HFFc6 (cell line): ENCODE measurements at regions not wholly inside any gene's neighbourhood (a gene's known extent, or its start where the extent isn't known, plus 50 kb on each side); places are given as distances from the start of the nearest gene placed in this dataset.

ENCODE experiments used
- DNase-seq: peaks from one replicate; pipeline ENCODE4 v3.0.0-alpha.2; 2018
- H3K27ac Mint-ChIP-seq: 2 replicates; pipeline ENCODE4 v1.8.0; 2020; ENCODE audit warnings: mild to moderate bottlenecking, mixed read lengths
- H3K27me3 Mint-ChIP-seq: 2 replicates; pipeline ENCODE4 v1.8.0; 2021; ENCODE audit warnings: mild to moderate bottlenecking, moderate library complexity, mixed read lengths; ENCODE audit not compliant: insufficient read depth
- H3K36me3 Mint-ChIP-seq: 2 replicates; pipeline ENCODE4 v1.8.0; 2021; ENCODE audit warnings: low read depth, mixed read lengths
- H3K4me1 Mint-ChIP-seq: 2 replicates; pipeline ENCODE4 v1.8.0; 2020; ENCODE audit warnings: low read depth, mixed read lengths
- H3K4me3 Mint-ChIP-seq: 2 replicates; pipeline ENCODE4 v1.8.0; 2020; ENCODE audit warnings: mild to moderate bottlenecking, moderate library complexity, mixed read lengths
- H3K9me3 Mint-ChIP-seq: 2 replicates; pipeline ENCODE4 v1.8.0; 2020; ENCODE audit warnings: mild to moderate bottlenecking, mixed read lengths
- TF ChIP-seq, protein P1 (sequence below): fragments of 200-600 bp; sonication (generic); IDR thresholded peaks from 2 replicates; pipeline ENCODE4 v1.5.0; 2021; ENCODE audit warnings: antibody characterized with exemption, mild to moderate bottlenecking

DNA sequence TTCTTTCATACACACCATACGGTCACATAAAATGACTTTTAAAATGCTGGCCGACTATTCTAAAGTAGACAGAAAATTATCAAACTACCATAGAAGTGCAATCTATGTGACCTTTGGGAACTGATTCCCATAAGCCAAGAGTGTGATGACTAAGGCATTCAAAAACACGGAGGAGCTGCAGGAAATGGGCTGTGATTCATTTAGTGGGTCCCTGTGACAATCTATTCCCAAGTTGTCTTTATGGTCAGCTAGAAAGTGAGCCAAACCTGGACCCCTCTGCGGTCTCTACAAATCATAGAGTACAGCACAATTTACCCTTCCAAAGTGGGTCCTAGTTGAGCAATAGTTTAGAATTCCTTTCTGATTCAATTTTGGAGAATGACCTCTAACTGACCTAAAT lies 251.5 kb upstream of the CBLB start:
- Mint-ChIP-seq H3K4me3 (no peak overlapping the region), H3K27me3 (no peaks in the 10 kb centered on the region), H3K36me3 (no peaks in the 10 kb centered on the region), H3K27ac (peak overlapping the region; percentile 19; the same call in 1 of the 2 replicates), H3K9me3 (no peaks in the 10 kb centered on the region), H3K4me1 (peaks cover 31% of the 10 kb centered on the region)
- TF ChIP-seq, protein P1, sequence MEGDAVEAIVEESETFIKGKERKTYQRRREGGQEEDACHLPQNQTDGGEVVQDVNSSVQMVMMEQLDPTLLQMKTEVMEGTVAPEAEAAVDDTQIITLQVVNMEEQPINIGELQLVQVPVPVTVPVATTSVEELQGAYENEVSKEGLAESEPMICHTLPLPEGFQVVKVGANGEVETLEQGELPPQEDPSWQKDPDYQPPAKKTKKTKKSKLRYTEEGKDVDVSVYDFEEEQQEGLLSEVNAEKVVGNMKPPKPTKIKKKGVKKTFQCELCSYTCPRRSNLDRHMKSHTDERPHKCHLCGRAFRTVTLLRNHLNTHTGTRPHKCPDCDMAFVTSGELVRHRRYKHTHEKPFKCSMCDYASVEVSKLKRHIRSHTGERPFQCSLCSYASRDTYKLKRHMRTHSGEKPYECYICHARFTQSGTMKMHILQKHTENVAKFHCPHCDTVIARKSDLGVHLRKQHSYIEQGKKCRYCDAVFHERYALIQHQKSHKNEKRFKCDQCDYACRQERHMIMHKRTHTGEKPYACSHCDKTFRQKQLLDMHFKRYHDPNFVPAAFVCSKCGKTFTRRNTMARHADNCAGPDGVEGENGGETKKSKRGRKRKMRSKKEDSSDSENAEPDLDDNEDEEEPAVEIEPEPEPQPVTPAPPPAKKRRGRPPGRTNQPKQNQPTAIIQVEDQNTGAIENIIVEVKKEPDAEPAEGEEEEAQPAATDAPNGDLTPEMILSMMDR: no peak
- peak; percentile 37 for DNase-seq

DNA sequence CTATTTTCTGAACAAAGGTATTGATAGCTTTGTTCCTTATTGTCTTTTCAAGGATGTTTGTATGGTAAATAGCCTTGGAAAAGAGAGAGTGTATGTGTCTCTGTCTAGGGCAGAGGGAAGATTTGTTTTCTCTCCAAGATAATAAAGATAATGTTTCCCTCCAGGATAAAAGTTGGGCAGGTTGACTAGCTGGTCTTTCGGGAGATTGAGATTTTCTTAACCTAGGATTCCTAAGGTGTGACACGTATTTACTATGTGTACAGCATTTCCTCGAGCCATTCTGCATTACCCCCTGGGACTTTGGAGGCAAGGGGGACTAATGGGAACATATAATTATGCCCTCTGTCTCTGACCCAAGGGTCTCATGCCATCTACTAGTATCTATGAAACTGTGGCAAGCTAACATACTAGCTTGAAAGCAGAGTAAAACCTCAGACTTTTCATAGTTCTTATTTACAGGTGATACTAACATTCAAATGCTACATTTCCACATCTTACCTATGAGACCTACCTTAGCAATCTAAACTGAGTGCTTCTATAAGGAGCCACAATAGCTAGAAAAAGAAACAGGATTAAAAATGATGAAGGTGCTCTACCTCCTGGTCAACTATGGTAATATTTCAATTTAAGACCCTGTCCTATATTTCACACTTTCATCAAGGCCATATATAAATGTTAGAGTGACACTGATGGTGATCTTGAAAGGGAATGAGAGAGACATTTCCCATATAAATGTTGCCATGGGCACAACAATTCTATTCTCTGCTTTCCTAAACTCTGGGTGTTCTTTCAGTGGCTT lies 252.9 kb upstream of the CBLB start:
- TF ChIP-seq, protein P1: no peak
- Mint-ChIP-seq H3K36me3 (no peaks in the 10 kb centered on the region), H3K4me1 (peaks cover 38% of the 10 kb centered on the region), H3K27ac (no peak overlapping the region), H3K4me3 (no peak overlapping the region), H3K27me3 (no peaks in the 10 kb centered on the region), H3K9me3 (no peaks in the 10 kb centered on the region)
- no peak for DNase-seq

- H3K9me3 Mint-ChIP-seq: no peaks in the 10 kb centered on the region
- H3K27ac Mint-ChIP-seq: no peak overlapping the region
- TF ChIP-seq, protein P1: no peak
- DNase-seq: no peak
- peaks cover 1% of the 10 kb centered on the region; the same call in 1 of the 2 replicates for H3K27me3 Mint-ChIP-seq
- H3K36me3 Mint-ChIP-seq: no peaks in the 10 kb centered on the region
- peaks cover 33% of the 10 kb centered on the region for H3K4me1 Mint-ChIP-seq
- H3K4me3 Mint-ChIP-seq: no peak overlapping the region
These were observed 256.0 kb upstream of the CBLB start for GRCh38 chr3:106124818-106125217.

DNA sequence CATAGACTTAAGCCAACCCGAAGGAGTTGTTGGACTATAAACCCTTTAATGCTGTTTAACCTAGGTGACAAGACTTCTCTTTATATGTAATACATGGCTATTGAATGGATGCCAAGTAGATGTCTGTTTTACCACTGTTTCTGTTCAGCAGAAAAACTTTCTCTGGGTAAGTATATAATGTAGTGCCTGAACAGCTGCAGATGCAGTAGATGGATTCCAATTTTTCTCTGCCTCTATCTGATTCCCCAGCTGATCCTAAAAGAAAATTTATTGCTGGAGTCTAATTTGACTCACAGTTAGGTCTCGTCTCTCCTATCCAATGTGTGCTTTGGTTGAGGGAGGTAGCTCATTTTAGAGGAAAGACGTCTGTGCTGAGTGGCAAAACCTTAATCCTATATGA lies 256.5 kb upstream of the CBLB start:
- TF ChIP-seq, protein P1: no peak
- Mint-ChIP-seq H3K36me3 (no peaks in the 10 kb centered on the region), H3K4me3 (no peak overlapping the region), H3K27me3 (peaks cover 1% of the 10 kb centered on the region; the same call in 1 of the 2 replicates), H3K9me3 (no peaks in the 10 kb centered on the region), H3K27ac (no peak overlapping the region), H3K4me1 (peaks cover 33% of the 10 kb centered on the region)
- DNase-seq: no peak

DNA sequence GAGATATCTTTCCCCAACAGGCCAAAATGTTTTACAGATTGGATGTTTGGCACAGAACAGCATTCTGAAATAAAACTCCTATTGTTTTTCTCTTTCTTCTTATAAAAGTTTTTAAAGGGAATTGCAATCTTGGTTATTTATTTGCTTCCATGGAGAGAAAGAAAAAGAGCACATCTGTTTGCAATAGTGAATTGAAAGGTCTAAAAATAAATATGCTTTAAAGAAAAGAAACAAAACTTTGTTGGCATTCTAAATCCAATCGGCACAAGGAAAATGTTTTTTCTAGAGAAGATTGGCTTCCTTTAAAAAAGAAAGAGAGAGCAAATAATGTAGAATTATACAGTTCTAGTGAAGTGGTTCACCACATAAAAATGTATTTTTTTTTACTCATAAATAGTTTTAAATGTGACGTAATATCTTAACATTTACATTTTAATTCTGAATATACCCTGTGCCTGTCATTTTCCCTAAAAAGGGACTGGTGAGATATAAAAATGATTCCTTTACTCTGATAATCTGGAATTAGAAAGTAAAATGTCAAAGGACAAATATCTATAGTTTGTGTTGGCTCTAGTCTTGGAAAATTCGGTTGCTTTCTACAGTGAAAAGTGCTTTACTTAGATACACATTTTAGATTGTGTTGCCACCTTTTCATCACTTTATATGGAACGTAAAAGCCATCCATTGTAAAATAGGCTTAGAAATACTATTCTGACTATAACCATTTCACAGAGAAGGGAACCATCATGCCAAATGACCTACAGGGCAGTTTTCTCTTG lies 257.4 kb upstream of the CBLB start:
- TF ChIP-seq, protein P1: no peak
- peaks cover 1% of the 10 kb centered on the region; the same call in 1 of the 2 replicates for H3K27me3 Mint-ChIP-seq
- no peaks in the 10 kb centered on the region for H3K9me3 Mint-ChIP-seq
- peak overlapping the region; percentile 80 for H3K4me3 Mint-ChIP-seq
- no peak for DNase-seq
- no peaks in the 10 kb centered on the region for H3K36me3 Mint-ChIP-seq
- H3K27ac Mint-ChIP-seq: peak overlapping the region; percentile 65
- peaks cover 36% of the 10 kb centered on the region for H3K4me1 Mint-ChIP-seq
